Liver (tissue), 8 donors: ENCODE measurements at regions not wholly inside any gene's neighbourhood (a gene's known extent, or its start where the extent isn't known, plus 50 kb on each side); places are given as distances from the start of the nearest gene placed in this dataset.

Experiments used
- DNase-seq: peaks from one replicate; pipeline ENCODE4 v3.0.0-alpha.2; 2017; ENCODE audit warnings: low spot score
- H3K27ac ChIP-seq, 2 donors: one replicate each; pipeline ENCODE4 v1.7.0; 2013; ENCODE audit warnings: inconsistent platforms in 2 of 2, low read length in 2 of 2, control low read depth in 1 of 2, low read depth in 1 of 2, mild to moderate bottlenecking in 1 of 2
- H3K27me3 ChIP-seq, 4 donors: one replicate each; pipeline versions ENCODE4 v1.6.1 to v1.7.0; 2013; ENCODE audit warnings: low read length in 3 of 4, inconsistent platforms in 1 of 4, mild to moderate bottlenecking in 1 of 4, moderate library complexity in 1 of 4; ENCODE audit not compliant: control insufficient read depth in 4 of 4, insufficient read depth in 4 of 4
- H3K36me3 ChIP-seq, 4 donors: one replicate each; pipeline versions ENCODE4 v1.6.1 to v1.7.0; 2013; ENCODE audit warnings: low read length in 3 of 4, mild to moderate bottlenecking in 3 of 4, low read depth in 1 of 4, moderate library complexity in 1 of 4; ENCODE audit not compliant: control insufficient read depth in 4 of 4, insufficient read depth in 3 of 4
- H3K4me1 ChIP-seq, 4 donors: one replicate each; pipeline versions ENCODE4 v1.6.1 to v1.7.0; 2013; ENCODE audit warnings: low read length in 3 of 4, mild to moderate bottlenecking in 3 of 4, moderate library complexity in 1 of 4; ENCODE audit not compliant: control insufficient read depth in 4 of 4, insufficient read depth in 4 of 4
- H3K4me3 ChIP-seq, 3 donors: one replicate each; pipeline versions ENCODE4 v1.6.1 to v1.7.0; 2013; ENCODE audit warnings: low read length in 3 of 3, control low read depth in 1 of 3, low read depth in 1 of 3, mild to moderate bottlenecking in 1 of 3
- H3K9ac ChIP-seq, 2 donors: one replicate each; pipeline ENCODE4 v1.7.0; 2013; ENCODE audit warnings: low read length in 2 of 2, mild to moderate bottlenecking in 2 of 2, moderate library complexity in 2 of 2, control low read depth in 1 of 2, low read depth in 1 of 2
- H3K9me3 ChIP-seq, 4 donors: one replicate each; pipeline versions ENCODE4 v1.6.1 to v1.7.0; 2013; ENCODE audit warnings: low read length in 3 of 4; ENCODE audit not compliant: control insufficient read depth in 4 of 4
- ATF3 ChIP-seq: IDR thresholded peaks from 2 replicates; pipeline ENCODE4 v1.6.1; 2016; ENCODE audit warnings: antibody characterized with exemption
- CTCF ChIP-seq: fragments of 150-350 bp; IDR thresholded peaks from 2 replicates; pipeline ENCODE4 v1.5.1; 2017; ENCODE audit warnings: improper control_type of control experiment, low read depth, low read length; ENCODE audit not compliant: missing input control
- EGR1 ChIP-seq, 2 donors: IDR thresholded peaks; 2 replicates each; pipeline ENCODE4 v1.6.1; 2016 to 2018; ENCODE audit warnings: antibody characterized with exemption in 2 of 2, low read depth in 2 of 2
- FOXA1 ChIP-seq: IDR thresholded peaks from 2 replicates; pipeline ENCODE4 v1.6.1; 2016; ENCODE audit warnings: antibody characterized with exemption
- FOXA2 ChIP-seq: IDR thresholded peaks from 2 replicates; pipeline ENCODE4 v1.6.1; 2016; ENCODE audit warnings: antibody characterized with exemption
- GABPA ChIP-seq, 2 donors: IDR thresholded peaks in 1 of 2; conservative IDR thresholded peaks in 1 of 2; 2 replicates each; pipeline ENCODE4 v1.6.1; 2016; ENCODE audit warnings: antibody characterized with exemption in 2 of 2, mild to moderate bottlenecking in 1 of 2, moderate library complexity in 1 of 2
- HNF4A ChIP-seq, 2 donors: conservative IDR thresholded peaks; 2 replicates each; pipeline ENCODE4 v1.6.1; 2016; ENCODE audit warnings: antibody characterized with exemption in 2 of 2, mild to moderate bottlenecking in 2 of 2
- HNF4G ChIP-seq: IDR thresholded peaks from 2 replicates; pipeline ENCODE4 v1.6.1; 2016; ENCODE audit warnings: antibody characterized with exemption
- JUND ChIP-seq, 2 donors: IDR thresholded peaks; 2 replicates each; pipeline ENCODE4 v1.6.1; 2016; ENCODE audit warnings: antibody characterized with exemption in 2 of 2
- MAX ChIP-seq: IDR thresholded peaks from 2 replicates; pipeline ENCODE4 v1.6.1; 2016; ENCODE audit warnings: antibody characterized with exemption
- NR2F2 ChIP-seq: IDR thresholded peaks from 2 replicates; pipeline ENCODE4 v1.6.1; 2016; ENCODE audit warnings: antibody characterized with exemption
- RAD21 ChIP-seq, 2 donors: IDR thresholded peaks; 2 replicates each; pipeline ENCODE4 v1.6.1; 2016; ENCODE audit warnings: antibody characterized with exemption in 2 of 2, mild to moderate bottlenecking in 2 of 2
- REST ChIP-seq: IDR thresholded peaks from 2 replicates; pipeline ENCODE4 v1.6.1; 2016; ENCODE audit warnings: antibody characterized with exemption, mild to moderate bottlenecking
- RXRA ChIP-seq, 2 donors: IDR thresholded peaks; 2 replicates each; pipeline ENCODE4 v1.6.1; 2017 to 2018; ENCODE audit warnings: antibody characterized with exemption in 2 of 2, mild to moderate bottlenecking in 1 of 2
- SP1 ChIP-seq: IDR thresholded peaks from 2 replicates; pipeline ENCODE4 v1.6.1; 2018; ENCODE audit warnings: antibody characterized with exemption, mild to moderate bottlenecking
- TAF1 ChIP-seq: conservative IDR thresholded peaks from 2 replicates; pipeline ENCODE4 v1.6.1; 2016; ENCODE audit warnings: antibody characterized with exemption, mild to moderate bottlenecking
- YY1 ChIP-seq: IDR thresholded peaks from 2 replicates; pipeline ENCODE4 v1.6.1; 2016; ENCODE audit warnings: antibody characterized with exemption, mild to moderate bottlenecking
- ZBTB33 ChIP-seq: IDR thresholded peaks from 2 replicates; pipeline ENCODE4 v1.6.1; 2016; ENCODE audit warnings: antibody characterized with exemption
- WGBS: extraction: QIAGEN DNeasy Blood & Tissue Kit; methylation state at CpG from one replicate; pipeline ENCODE4 v1.1.7; 2013; 5-methylcytosine and 5-hydroxymethylcytosine counted together
- donor health status: healthy.
- donor health status: healthy.
- donor health status: healthy.
- donor health status: healthy.
- donor health status: healthy.

- no peaks in the 10 kb centered on the region for H3K9me3 ChIP-seq
- DNase-seq = no peak
- no peak overlapping the region for H3K9ac ChIP-seq
- no peak overlapping the region for H3K27ac ChIP-seq
- WGBS = 88% methylated on average over 1 of the region's 1 CpG
- TF ChIP-seq HNF4G (no peak), YY1 (no peak), SP1 (no peak), FOXA1 (no peak), ZBTB33 (no peak), ATF3 (no peak), RAD21 (IDR thresholded peaks at IDR 0.05) (no peak), MAX (no peak), GABPA (IDR thresholded peaks at IDR 0.05 in 1 of 2, conservative IDR thresholded peaks at IDR 0.05 in 1 of 2) (no peak), NR2F2 (no peak), FOXA2 (no peak), JUND (IDR thresholded peaks at IDR 0.05) (no peak), RXRA (IDR thresholded peaks at IDR 0.05) (no peak), HNF4A (conservative IDR thresholded peaks at IDR 0.05) (no peak), EGR1 (IDR thresholded peaks at IDR 0.05; ENCODE audit: low read depth in 2 of 2) (no peak), REST (no peak), TAF1 (no peak), CTCF (no peak)
- no peaks in the 10 kb centered on the region for H3K27me3 ChIP-seq
- H3K36me3 ChIP-seq = no peaks in the 10 kb centered on the region
- H3K4me3 ChIP-seq = no peak overlapping the region
- H3K4me1 ChIP-seq = peaks cover 0 to 5% (median 1%) of the 10 kb centered on the region in 4 donors
Measured at GRCh38 chr6:150525300-150525699, 74.4 kb upstream of the PLEKHG1 start.

GRCh38 chr6:150527100-150527499 lies 72.6 kb upstream of the PLEKHG1 start:
- Histone ChIP-seq H3K9me3 (no peaks in the 10 kb centered on the region), H3K27me3 (no peaks in the 10 kb centered on the region), H3K4me1 (no peaks in the 10 kb centered on the region), H3K27ac (no peak overlapping the region), H3K4me3 (no peak overlapping the region), H3K9ac (no peak overlapping the region), H3K36me3 (no peaks in the 10 kb centered on the region)
- TF ChIP-seq JUND (IDR thresholded peaks at IDR 0.05) (no peak), REST (no peak), RXRA (IDR thresholded peaks at IDR 0.05) (no peak), SP1 (no peak), FOXA1 (no peak), ATF3 (no peak), EGR1 (IDR thresholded peaks at IDR 0.05; ENCODE audit: low read depth in 2 of 2) (no peak), HNF4A (conservative IDR thresholded peaks at IDR 0.05) (no peak), RAD21 (IDR thresholded peaks at IDR 0.05) (no peak), YY1 (no peak), HNF4G (no peak), CTCF (no peak), FOXA2 (no peak)
- DNase-seq = no peak
- WGBS = 80% methylated on average over 6 of the region's 6 CpGs
